Breast epithelium (tissue), 3 donors: ENCODE measurements at regions not wholly inside any gene's neighbourhood (a gene's known extent, or its start where the extent isn't known, plus 50 kb on each side); places are given as distances from the start of the nearest gene placed in this dataset.

ENCODE experiments used
- POLR2A ChIP-seq: fragments of 450-650 bp; IDR thresholded peaks from one replicate; pipeline ENCODE4 v1.6.1; 2016; ENCODE audit warnings: antibody characterized with exemption, mild to moderate bottlenecking, moderate library complexity
- TF ChIP-seq, protein P1 (sequence below), 3 donors: fragments of 450-650 bp; IDR thresholded peaks; one replicate each; pipeline ENCODE4 v1.5.1; 2016 to 2017; ENCODE audit warnings: antibody characterized with exemption in 3 of 3, mild to moderate bottlenecking in 3 of 3, moderate library complexity in 3 of 3

GRCh38 chr5:16265141-16265540, 85.5 kb upstream of the MARCHF11 start:
- TF ChIP-seq, protein P1, sequence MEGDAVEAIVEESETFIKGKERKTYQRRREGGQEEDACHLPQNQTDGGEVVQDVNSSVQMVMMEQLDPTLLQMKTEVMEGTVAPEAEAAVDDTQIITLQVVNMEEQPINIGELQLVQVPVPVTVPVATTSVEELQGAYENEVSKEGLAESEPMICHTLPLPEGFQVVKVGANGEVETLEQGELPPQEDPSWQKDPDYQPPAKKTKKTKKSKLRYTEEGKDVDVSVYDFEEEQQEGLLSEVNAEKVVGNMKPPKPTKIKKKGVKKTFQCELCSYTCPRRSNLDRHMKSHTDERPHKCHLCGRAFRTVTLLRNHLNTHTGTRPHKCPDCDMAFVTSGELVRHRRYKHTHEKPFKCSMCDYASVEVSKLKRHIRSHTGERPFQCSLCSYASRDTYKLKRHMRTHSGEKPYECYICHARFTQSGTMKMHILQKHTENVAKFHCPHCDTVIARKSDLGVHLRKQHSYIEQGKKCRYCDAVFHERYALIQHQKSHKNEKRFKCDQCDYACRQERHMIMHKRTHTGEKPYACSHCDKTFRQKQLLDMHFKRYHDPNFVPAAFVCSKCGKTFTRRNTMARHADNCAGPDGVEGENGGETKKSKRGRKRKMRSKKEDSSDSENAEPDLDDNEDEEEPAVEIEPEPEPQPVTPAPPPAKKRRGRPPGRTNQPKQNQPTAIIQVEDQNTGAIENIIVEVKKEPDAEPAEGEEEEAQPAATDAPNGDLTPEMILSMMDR (IDR thresholded peaks at IDR 0.05) = no peak
- TF ChIP-seq POLR2A = no peak
